GM11168 (cell line): ENCODE measurements at regions not wholly inside any gene's neighbourhood (a gene's known extent, or its start where the extent isn't known, plus 50 kb on each side); places are given as distances from the start of the nearest gene placed in this dataset.

Experiments
- in situ Hi-C: fragments of 300-500 bp; cut with MboI; formaldehyde crosslinking; loops from one replicate; pipeline ENCODE4 v1.12.0; 2022; ENCODE audit warnings: low sequenced_read_pairs; ENCODE audit not compliant: unreplicated experiment

DNA sequence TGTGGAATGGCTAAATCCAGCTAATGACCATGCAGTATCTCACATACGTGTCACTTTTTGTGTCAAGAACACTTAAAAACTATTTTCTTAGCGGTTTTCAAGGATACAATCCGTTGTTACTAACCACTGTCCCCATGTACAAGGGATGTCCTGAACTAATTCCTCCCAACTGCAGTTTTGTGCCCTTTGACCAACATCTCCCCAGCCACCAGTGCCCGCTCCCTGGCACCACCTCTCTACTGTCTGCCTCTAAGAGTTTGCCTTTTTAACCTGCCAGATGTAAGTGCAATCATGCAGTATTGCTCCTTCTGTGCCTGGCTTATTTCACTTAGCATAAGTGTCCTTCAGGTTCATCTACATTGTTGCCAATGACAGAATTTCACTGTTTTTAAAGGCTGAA is 315.7 kb downstream of the TMEM121 start:
- in situ Hi-C loops, result no loop called here

DNA sequence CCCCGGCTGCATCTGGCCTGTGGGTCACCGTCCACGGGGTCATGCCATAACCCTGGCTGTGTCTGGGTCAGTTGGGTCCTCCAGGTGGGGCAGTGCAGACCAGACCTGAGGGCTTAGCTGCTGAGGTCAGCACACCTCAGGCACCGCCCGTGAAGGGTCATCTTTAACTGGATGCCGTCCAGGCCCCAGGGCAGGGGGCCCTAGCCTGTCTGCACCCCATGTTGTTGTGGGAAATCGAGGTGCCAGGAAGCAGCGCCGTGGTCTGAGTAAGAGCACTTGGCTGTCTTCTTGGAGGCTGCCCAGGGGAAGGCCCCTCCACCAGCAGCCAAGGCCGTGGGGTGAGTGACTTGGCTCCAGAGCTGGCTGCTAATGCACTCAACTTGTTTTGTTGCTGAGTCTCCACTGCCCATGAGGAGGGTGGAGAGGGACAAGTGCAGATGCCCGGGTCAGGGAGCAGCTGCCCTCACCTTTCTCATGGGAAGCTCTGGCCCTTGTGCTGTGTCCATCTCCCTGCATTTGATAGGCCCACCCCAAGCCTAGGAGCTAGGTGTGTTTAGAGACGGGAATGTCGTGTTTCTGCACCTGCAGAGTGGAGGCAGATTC is 317.2 kb downstream of the TMEM121 start:
- in situ Hi-C loops, result no loop called here

DNA sequence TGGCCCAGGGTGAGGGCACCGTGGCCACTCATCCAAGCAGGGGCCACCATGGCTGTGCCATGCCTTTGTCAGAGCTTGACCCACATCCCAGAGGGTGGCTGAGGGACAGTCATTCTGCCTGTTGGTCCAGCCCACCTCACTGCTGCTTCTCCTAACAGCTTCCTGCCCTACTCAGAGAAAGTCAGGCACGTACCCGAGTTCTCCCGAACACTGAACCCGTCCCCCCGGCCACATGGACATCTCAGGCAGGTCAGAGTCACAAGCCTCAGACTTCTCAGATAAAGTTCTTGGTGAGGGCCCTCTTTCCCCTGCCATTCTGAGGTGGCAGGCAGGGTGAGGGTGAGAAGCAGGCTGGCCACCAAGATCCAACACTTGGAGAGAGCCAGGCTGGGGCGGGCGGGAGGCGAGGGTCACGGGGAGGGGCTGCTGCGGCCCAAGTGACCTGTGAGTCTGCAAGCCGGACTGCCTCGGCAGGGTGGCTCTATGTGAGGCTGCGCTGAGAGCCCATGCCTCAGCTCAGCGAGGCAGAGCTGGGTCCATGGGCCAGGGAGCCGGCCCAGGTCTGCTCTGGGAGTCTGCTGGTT is 317.8 kb downstream of the TMEM121 start:
- in situ Hi-C loops, result no loop called here

DNA sequence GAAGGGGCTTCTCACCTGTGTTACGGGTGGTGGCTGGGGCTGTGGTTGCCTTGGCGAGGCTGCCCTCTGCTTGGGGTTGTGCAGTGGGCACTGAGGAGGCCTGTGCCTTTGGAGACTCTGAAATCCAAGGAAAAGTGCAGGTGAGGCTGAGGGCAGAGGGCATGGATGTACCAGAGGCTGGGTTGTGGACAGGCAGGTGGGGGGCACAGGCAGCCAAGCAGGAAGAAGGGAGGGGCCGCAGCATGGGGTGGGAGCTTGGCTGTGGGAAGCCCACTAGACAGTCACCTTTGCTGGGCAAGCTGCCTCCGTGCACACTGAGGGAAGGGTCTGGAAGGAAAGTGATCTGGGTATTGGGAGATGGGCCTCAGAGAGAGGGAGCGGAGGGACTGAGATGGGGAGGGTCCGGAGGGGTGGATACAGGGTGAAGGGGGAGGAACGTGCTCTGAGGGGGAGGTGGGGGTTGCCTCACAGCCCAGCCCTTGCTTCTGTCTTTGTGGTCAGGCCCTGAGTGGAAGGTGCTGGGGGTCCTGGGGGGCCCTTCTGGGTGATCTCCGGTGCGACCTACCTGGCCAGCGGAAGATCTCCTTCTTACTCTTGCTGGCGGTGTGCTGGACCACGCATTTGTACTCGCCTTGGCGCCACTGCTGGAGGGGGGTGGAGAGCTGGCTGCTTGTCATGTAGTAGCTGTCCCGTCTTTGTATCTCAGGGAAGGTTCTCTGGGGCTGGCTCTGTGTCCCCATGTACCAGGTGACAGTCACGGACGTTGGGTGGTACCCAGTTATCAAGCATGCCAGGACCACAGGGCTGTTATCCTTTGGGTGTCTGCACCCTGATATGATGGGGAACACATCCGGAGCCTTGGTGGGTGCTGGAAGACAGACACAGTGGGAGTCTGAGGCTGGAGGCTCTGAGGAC is 318.7 kb downstream of the TMEM121 start:
- in situ Hi-C loops, result no loop called here

- in situ Hi-C loops, result no loop called here
Observed at GRCh38 chr14:105845725-105846309, 319.4 kb downstream of the TMEM121 start.

DNA sequence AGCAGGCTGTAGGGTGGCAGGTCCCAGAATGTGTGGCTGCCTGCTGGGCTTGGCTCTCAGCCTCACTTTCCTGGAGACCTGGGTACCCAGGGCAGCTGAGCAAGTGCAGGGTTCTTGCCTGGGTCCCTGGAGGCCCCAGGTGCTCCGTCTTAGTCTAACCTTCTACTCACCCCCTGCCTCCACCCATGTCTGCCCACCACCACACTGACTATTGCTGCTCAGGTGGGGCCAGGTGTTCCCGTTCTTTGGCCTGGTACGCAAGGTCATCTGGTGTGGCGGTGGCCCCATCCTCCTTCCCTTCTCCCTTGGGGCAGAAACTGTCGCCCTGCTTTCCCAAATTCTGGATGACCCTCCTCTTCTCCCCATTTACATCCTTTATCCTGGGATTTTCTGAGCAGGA is 319.9 kb downstream of the TMEM121 start:
- in situ Hi-C loops, result no loop called here

DNA sequence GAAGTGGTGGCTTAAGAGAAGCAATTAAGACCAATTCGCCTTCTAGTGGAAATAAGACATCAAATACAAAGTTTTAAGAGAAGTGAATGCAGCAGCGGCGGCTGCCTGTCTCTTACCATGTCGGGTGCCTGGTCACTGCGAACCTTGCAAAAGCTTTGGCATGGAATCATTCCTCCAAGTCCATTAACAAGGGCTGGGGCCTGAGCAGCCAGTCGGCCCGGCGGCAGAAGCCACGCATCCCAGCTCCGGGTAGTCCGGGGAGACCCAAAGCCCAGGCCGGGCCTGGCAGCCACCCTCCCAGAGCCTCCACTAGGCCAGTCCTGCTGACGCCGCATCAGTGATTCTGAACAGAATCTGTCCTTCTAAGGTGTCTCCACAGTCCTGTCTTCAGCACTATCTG is 321.0 kb downstream of the TMEM121 start:
- in situ Hi-C loops, result no loop called here

DNA sequence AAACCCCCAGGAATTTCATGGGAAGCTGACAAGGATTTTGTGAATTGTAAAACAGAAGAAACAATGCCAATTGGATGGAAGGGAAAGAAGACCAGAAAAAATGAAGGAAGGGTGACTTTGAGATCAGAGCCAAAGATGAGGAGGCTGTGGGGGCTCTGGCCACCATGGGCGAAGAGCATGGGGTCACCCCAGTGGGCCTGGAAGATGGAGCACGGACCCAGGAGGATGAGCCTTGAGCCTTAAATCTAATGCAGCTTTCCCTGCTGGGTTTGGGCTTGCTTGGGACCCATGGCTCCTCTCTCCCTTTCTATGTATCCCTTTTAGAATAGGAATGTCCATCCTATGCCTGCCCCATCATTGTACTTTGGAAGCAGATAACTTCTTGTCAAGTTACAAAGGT is 322.2 kb downstream of the TMEM121 start:
- in situ Hi-C loops, result no loop called here

DNA sequence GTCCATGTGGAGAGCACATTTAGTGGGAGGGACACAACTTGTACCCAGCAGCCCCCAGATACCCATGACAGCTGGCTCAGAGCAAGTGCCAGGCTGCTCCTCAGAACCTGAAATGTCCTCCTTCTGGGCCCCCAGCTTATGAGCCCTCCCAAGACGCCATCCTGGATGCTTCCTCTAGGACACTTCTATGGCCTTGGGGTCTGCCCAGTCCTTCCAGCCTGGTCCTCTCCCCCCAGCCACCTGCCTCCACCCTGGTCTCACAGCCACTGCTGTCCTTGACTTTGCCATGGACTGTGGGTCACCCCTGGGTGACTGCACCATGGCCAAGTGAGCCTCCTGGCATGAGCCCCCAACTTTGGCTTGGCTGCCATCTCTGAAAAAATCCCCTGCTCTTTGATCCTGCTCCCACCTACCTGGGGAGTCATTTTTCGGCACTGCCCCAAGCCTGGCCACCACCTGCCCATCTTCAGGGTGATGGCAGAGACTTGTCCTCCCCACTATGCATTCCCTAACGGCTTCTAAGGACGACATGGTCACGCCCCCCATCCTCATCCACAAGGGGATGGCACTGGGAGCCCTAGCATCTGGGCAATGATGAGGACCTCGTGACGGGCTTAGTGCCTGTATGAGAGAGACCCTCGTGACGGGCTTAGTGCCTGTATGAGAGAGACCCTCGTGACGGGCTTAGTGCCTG is 323.7 kb downstream of the TMEM121 start:
- in situ Hi-C loops, result no loop called here

GRCh38 chr14:105850853-105851581 is 324.6 kb downstream of the TMEM121 start:
- in situ Hi-C loops, result no loop called here

GRCh38 chr14:105851716-105852377 is 325.5 kb downstream of the TMEM121 start:
- in situ Hi-C loops, result no loop called here

DNA sequence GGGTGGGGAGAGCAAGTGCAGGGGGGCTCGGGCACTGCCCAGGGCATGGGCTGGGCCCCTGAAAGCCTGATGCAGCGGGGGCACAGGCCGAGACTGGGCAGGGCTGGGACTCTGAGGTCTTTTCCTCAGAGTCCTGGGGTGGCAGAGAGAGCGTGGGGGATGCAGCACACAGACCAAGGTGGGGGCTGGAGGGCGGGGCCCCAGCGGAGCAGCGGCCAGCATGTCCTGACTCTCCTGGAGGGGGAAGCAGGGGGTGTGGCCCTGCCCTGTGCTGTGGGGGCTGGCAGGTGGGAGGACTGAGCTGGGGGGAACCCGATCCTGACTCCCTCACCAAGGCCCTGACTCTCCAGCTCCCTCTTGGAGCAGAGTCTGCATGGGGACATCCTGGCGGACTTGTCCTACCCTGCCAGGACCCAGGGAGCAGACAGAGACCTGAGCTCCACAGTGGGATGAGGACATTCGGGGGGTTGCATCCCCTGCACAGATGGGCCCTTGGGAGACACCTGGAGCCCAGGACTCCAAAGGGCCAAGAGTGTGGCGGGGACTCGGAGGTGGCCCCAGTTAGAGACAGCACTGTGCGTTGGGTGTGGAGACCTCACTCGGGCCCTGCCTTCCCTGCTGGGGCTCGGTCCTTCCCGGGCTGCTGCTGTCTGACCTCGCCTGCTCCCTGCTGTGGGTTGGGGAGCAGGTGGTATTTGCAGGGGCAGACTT is 326.1 kb downstream of the TMEM121 start:
- in situ Hi-C loops, result no loop called here

DNA sequence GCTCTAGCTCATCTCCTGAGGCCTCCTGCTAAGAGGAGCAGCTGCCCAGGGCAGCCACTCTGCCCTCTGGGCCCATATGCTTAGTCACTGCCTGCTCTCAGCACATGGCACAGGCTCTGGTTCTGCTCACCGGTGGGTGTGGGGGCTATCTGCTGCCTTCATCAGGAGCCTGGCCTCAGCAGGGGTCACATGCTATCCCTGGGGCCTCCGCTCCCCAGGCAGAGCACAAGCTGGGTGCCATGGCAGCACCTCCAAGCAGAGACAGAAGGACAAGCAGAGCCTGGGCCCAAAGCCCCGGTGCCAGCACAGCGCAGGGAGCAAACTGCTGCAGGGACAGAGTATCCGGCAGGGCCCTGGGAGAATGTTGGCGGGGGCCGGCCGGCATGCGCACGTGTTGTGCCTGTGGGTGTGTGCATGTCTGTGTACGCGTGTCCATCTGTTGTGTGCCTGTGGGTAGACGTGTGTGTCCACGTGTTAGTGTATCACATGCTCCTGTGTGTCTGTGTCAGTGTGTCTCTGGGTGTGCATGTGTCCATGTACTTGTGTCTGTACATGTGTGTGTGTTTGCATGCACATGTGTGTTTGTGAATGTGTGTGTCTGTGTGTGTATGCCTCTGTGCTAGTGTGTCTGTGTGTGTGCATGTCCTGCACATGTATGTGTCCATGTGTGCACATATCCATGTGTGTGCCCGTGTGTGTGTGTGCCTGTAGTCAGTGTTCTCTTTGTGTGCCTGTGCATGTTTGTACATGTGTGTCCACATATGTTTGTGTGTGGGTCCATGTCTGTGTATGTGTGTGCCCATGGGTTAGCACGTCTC is 326.9 kb downstream of the TMEM121 start:
- in situ Hi-C loops, result no loop called here

GRCh38 chr14:105853907-105854599 is 327.7 kb downstream of the TMEM121 start:
- in situ Hi-C loops, result no loop called here

GRCh38 chr14:105854600-105855245 is 328.3 kb downstream of the TMEM121 start:
- in situ Hi-C loops, result no loop called here

- in situ Hi-C loops, result no loop called here
Observed at GRCh38 chr14:105855246-105855892, 329.0 kb downstream of the TMEM121 start.
